GM19397 (cell line): ENCODE measurements at regions not wholly inside any gene's neighbourhood (a gene's known extent, or its start where the extent isn't known, plus 50 kb on each side); places are given as distances from the start of the nearest gene placed in this dataset.
"Not testable (repeated sequence)": the region's sequence is repeated elsewhere in the genome, so short reads cannot be mapped to it uniquely, and the experiment has no call there.

ENCODE experiments used
- ATAC-seq: cut with Tn5 transposase; IDR thresholded peaks from one replicate; pipeline ENCODE4 v1.9.1; 2021; ENCODE audit warnings: mild to moderate bottlenecking, moderate library complexity; ENCODE audit not compliant: unreplicated experiment

DNA sequence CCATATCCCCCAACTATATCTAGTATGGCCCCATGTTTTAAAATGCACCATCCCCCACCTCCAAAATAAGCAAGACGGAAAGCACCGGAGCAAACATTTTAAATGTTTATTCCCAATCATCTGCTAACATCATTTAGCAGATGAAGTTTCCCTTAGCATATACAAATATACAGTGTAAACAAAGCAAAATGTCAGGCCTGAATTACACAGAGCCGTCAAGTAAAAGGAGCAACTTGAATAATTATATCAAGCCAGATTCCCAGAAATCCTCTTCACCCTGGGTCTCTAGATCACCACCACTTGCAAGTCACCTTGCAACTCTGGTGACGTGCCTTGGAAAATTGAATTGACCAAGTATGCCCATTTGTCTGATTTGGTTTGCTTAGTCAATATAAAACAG is 91.6 kb upstream of the COL1A2 start:
- ATAC-seq, result no peak

- ATAC-seq, result no peak
Observed at GRCh38 chr7:94303695-94304094, 91.0 kb upstream of the COL1A2 start.

GRCh38 chr7:94304878-94305277 is 89.8 kb upstream of the COL1A2 start:
- ATAC-seq, result no peak

GRCh38 chr7:94305836-94306235 is 88.9 kb upstream of the COL1A2 start:
- no peak for ATAC-seq

DNA sequence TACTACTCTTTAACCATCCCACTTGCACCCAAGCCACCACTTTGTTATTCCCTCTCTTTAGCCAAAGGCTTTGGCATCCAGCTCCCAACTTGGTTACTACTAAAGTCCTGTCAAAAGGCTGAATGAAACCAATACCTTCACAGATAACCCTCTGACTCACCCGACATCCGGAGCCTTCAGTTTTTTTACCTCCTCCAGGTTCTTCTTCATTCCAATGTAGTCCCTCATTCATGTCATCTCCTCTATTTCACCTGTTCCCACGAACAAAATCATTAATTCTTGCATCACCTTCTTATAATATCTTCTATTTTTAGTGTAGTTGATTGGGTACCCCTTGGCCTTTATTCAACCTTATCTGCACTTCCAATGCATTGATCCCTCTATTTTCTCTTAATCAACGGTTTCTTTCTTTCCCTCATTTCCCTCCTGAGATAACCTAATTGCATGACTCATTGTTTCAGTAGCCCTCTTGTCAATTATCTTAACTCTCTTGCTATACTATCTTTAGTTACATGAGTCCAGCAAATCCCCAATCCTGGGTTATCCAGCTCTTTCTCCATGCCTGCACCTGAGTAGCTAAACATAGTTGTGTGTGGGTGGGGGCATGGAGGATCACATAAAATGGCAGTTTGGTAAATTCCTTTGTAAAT is 87.2 kb upstream of the COL1A2 start:
- ATAC-seq, result no peak

GRCh38 chr7:94311515-94311914 is 83.2 kb upstream of the COL1A2 start:
- ATAC-seq, result no peak

- ATAC-seq, result no peak
Observed at GRCh38 chr7:94313926-94314325, 80.8 kb upstream of the COL1A2 start.

DNA sequence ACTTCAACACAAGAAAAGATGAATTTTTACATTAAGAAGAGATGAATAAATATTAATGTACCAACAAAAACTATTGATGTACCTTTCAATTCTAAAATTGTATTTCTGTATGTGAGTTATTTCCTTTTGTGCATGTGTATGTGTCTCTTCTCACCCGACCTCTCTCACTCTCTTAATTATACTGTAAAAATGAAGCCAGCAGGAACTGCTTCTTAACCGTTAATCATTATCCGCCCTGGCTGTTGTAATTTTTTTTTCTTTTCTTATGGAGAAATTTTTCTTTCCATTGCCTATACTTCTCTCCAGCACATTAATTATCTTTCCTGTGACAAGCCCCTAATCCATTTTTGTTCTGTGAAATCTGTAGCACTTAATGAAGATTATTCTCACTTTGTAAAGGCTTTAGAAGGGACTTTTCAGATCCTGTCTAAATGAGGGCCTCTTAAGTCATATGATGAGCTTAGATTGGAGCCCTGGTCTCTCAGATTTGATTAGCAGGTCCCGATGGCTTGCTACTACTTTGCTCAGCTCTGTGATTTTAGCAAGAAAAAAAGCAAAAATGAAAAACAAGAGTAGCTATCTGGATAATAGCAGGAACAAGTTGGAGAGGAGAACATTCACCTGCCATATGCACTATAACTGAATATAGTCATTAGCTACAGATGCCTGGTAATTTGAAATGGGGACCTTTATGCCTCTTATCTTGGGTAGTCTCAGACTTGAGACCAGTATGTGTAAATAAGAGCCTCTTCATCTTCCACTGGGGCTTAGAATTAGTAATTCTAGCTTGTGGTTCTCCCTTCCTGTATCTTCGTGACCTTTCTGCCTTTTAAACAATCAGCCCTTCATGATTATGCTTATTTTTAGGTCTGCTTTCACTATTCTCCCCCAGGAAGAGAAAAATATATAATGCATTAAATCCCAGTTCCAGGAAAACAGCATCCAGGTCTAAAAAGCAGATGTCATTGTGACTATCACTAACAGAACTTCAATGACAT is 80.0 kb upstream of the COL1A2 start:
- ATAC-seq, result no peak

- not testable (repeated sequence) for ATAC-seq
Observed at GRCh38 chr7:94321138-94321537, 73.6 kb upstream of the COL1A2 start.

GRCh38 chr7:94323844-94324243 is 70.9 kb upstream of the COL1A2 start:
- no peak for ATAC-seq

DNA sequence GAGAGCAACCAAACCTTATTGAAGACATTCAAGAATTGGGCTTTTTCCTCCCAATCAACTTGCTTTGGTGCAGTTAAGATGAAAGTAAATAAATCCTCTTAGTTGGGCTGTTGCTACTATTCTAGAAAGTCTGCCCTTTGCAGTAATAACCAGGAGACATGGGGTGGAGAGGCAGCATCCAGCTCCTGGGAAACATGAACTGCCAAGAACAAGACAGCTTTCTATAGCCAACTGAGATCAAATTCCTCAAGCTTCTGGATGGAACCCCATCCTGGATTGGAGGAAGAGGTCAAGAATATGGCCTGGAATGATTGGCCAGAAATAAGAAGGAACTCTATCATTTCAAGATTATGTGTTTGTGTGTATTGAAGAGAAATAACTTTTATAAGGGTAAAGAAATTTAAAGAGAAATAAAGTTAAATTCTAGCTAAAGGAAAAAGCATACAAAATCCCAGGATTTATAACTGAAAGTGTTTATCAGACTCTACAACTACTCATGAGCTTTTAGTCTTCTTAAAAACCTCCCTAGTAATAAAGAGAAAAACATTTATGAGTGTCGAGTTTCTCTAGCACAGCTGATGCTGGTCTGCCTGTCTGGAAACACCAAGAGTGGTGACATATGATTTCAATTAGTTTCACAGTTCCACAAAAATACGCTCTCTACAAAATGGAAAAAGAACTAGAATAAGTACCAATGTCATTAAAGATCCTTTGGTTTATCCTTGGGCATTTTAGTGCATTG is 70.1 kb upstream of the COL1A2 start:
- ATAC-seq, result no peak

DNA sequence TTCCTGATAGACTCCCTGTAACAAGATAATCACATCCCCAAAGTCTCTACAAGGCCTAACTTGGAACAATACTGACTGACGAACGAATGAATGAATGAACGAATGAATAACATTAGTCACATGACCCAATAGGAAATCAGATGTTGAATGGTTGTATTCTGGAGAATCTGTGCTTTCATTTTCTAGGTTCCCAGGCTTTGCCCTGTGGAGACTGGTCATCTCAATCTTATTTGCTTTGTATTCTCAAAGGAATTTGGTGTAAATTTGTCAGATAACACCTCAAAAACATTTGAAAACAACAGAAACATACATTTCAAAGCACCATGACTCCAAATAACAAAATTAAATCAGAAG is 69.6 kb upstream of the COL1A2 start:
- ATAC-seq, result no peak

GRCh38 chr7:94330269-94331020 is 64.2 kb upstream of the COL1A2 start:
- ATAC-seq, result no peak

GRCh38 chr7:94332571-94332970 is 62.1 kb upstream of the COL1A2 start:
- ATAC-seq, result no peak

GRCh38 chr7:94333810-94334209 is 60.9 kb upstream of the COL1A2 start:
- no peak for ATAC-seq

- ATAC-seq, result no peak
Observed at GRCh38 chr7:94335586-94335985, 59.1 kb upstream of the COL1A2 start.

- ATAC-seq, result no peak
Observed at GRCh38 chr7:94336009-94336408, 58.7 kb upstream of the COL1A2 start.

DNA sequence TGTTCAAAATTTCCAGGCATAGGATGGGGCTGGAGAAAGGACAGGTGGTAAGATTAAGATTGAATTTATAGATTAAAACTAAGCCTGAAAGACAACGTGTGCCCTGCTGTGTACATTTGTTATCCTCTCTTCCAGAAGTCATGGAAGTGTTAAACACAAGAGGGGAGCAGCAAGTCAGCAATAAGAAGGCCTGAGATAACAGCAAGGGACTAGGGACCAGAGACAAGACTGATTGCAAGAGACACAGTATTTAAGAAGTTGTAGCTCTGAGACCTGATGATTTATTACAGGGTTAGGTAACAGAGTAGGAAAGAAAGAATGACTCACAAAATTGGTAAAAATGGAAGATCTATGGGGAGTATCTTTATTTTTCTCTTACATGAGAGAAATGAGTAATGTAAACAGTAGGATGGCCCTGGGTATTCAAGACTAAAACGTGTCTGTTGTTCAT is 55.7 kb upstream of the COL1A2 start:
- no peak for ATAC-seq

DNA sequence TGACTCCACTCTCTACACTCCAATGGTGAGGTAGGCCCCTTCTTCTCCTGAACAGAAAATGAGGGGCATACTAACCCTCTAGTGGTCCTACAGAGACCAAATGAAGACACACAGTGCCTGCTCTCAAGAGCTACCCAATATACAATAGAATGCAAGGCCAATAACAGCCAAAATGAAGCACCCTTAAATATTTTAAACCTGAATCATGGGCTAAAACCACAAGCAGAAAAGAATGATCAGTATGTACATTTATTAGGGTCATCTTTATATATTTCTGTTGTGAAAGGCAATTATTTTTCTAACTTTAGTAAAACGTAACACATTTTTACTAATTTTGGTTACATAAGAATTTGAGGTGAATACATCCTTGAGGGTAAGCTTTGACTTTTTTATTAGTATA is 49.9 kb upstream of the COL1A2 start:
- ATAC-seq, result no peak
